Hepatocyte (in vitro differentiated cells): ENCODE measurements at regions not wholly inside any gene's neighbourhood (a gene's known extent, or its start where the extent isn't known, plus 50 kb on each side); places are given as distances from the start of the nearest gene placed in this dataset.
A peak's percentile ranks its signal among the peaks of the same experiment; 100 is the strongest.
"Not testable (repeated sequence)": the region's sequence is repeated elsewhere in the genome, so short reads cannot be mapped to it uniquely, and the experiment has no call there.

Source experiments
- DNase-seq: peaks from one replicate; pipeline ENCODE4 v3.0.0-alpha.2; 2016; ENCODE audit warnings: low spot score
- H2AFZ ChIP-seq: fragments of 200-600 bp; sonication (generic); 2 replicates; pipeline ENCODE4 v1.6.0; 2016; ENCODE audit warnings: antibody characterized with exemption, mild to moderate bottlenecking
- H3K27ac ChIP-seq: fragments of 200-600 bp; sonication (generic); 2 replicates; pipeline ENCODE4 v1.5.1; 2016; ENCODE audit warnings: mild to moderate bottlenecking
- H3K27me3 ChIP-seq: fragments of 200-600 bp; sonication (generic); 2 replicates; pipeline ENCODE4 v1.6.1; 2016
- H3K36me3 ChIP-seq: fragments of 200-600 bp; sonication (generic); replicated peaks from 2 replicates; pipeline ENCODE4 v1.5.1; 2016; ENCODE audit warnings: low read depth; ENCODE audit not compliant: insufficient read depth
- H3K4me1 ChIP-seq: fragments of 200-600 bp; sonication (generic); 2 replicates; pipeline ENCODE4 v1.5.1; 2016; ENCODE audit warnings: mild to moderate bottlenecking, moderate library complexity; ENCODE audit not compliant: insufficient read depth
- H3K4me2 ChIP-seq: fragments of 200-600 bp; sonication (generic); 2 replicates; pipeline ENCODE4 v1.6.0; 2016
- H3K4me3 ChIP-seq: fragments of 200-600 bp; sonication (generic); 2 replicates; pipeline ENCODE4 v1.5.1; 2016; ENCODE audit warnings: mild to moderate bottlenecking
- H3K79me2 ChIP-seq: fragments of 200-600 bp; sonication (generic); 2 replicates; pipeline ENCODE4 v1.6.0; 2017; ENCODE audit warnings: mild to moderate bottlenecking
- H3K9me2 ChIP-seq: fragments of 200-600 bp; sonication (generic); replicated peaks from 2 replicates; pipeline ENCODE4 v1.6.0; 2017; ENCODE audit warnings: mild to moderate bottlenecking; ENCODE audit not compliant: insufficient read depth
- H3K9me3 ChIP-seq: fragments of 200-600 bp; sonication (generic); 2 replicates; pipeline ENCODE4 v1.5.1; 2016; ENCODE audit warnings: low read depth, mild to moderate bottlenecking
- H4K20me1 ChIP-seq: fragments of 200-600 bp; sonication (generic); 2 replicates; pipeline ENCODE4 v1.6.0; 2016; ENCODE audit warnings: mild to moderate bottlenecking; ENCODE audit not compliant: insufficient read depth, poor library complexity, severe bottlenecking
- EZH2 ChIP-seq: fragments of 200-600 bp; sonication (generic); IDR thresholded peaks from 2 replicates; pipeline ENCODE4 v1.6.1; 2016; ENCODE audit warnings: antibody characterized with exemption, mild to moderate bottlenecking, borderline replicate concordance
- EZH2phosphoT487 ChIP-seq: fragments of 200-600 bp; sonication (generic); IDR thresholded peaks from one replicate; pipeline ENCODE4 v1.6.1; 2018; ENCODE audit warnings: antibody characterized with exemption, mild to moderate bottlenecking, low read depth, moderate library complexity; ENCODE audit not compliant: unreplicated experiment, severe bottlenecking
- WGBS: methylation state at CpG from one replicate; pipeline ENCODE4 v1.1.6; 2016; ENCODE audit warnings: low lambda C conversion rate; ENCODE audit errors: missing lambda C conversion rate; 5-methylcytosine and 5-hydroxymethylcytosine counted together
- TF ChIP-seq, protein P1 (sequence below): fragments of 200-600 bp; sonication (generic); IDR thresholded peaks from 2 replicates; pipeline ENCODE4 v1.5.1; 2016; ENCODE audit warnings: antibody characterized with exemption, mild to moderate bottlenecking; ENCODE audit not compliant: poor library complexity

DNA sequence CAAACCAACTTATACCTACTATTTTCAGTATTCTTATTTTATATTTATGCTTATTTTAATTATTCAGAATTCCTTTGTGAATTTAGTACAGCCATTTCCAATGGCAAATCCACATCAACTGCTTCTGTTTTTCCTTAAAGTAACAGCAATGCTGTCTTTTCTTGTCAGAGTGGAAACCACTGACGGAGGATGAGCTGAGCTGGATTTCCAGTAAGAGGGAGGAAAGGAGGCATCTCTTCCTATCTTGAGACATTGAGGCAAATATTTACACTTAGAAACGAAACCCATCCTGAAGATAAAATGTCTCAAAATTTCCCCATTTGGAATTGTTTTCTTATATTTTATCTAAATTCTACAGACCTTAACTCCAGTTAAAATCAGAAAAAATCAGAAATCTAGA lies 66.1 kb upstream of the SLC44A3 start:
- no peaks in the 10 kb centered on the region for H3K9me3 ChIP-seq
- no peak overlapping the region for H2AFZ ChIP-seq
- WGBS: 44% methylated on average over 2 of the region's 2 CpGs
- H3K36me3 ChIP-seq: no peaks in the 10 kb centered on the region
- peaks cover 25% of the 10 kb centered on the region for H3K4me1 ChIP-seq
- no peaks in the 10 kb centered on the region for H3K27me3 ChIP-seq
- H4K20me1 ChIP-seq: no peaks in the 10 kb centered on the region
- TF ChIP-seq EZH2phosphoT487: no peak
- TF ChIP-seq EZH2: no peak
- TF ChIP-seq, protein P1, sequence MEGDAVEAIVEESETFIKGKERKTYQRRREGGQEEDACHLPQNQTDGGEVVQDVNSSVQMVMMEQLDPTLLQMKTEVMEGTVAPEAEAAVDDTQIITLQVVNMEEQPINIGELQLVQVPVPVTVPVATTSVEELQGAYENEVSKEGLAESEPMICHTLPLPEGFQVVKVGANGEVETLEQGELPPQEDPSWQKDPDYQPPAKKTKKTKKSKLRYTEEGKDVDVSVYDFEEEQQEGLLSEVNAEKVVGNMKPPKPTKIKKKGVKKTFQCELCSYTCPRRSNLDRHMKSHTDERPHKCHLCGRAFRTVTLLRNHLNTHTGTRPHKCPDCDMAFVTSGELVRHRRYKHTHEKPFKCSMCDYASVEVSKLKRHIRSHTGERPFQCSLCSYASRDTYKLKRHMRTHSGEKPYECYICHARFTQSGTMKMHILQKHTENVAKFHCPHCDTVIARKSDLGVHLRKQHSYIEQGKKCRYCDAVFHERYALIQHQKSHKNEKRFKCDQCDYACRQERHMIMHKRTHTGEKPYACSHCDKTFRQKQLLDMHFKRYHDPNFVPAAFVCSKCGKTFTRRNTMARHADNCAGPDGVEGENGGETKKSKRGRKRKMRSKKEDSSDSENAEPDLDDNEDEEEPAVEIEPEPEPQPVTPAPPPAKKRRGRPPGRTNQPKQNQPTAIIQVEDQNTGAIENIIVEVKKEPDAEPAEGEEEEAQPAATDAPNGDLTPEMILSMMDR: no peak
- H3K79me2 ChIP-seq: peaks cover 22% of the 10 kb centered on the region
- no peak for DNase-seq
- no peaks in the 10 kb centered on the region for H3K9me2 ChIP-seq
- no peak overlapping the region for H3K4me3 ChIP-seq
- peak overlapping the region; percentile 30 for H3K4me2 ChIP-seq
- H3K27ac ChIP-seq: peak overlapping the region; percentile 81

DNA sequence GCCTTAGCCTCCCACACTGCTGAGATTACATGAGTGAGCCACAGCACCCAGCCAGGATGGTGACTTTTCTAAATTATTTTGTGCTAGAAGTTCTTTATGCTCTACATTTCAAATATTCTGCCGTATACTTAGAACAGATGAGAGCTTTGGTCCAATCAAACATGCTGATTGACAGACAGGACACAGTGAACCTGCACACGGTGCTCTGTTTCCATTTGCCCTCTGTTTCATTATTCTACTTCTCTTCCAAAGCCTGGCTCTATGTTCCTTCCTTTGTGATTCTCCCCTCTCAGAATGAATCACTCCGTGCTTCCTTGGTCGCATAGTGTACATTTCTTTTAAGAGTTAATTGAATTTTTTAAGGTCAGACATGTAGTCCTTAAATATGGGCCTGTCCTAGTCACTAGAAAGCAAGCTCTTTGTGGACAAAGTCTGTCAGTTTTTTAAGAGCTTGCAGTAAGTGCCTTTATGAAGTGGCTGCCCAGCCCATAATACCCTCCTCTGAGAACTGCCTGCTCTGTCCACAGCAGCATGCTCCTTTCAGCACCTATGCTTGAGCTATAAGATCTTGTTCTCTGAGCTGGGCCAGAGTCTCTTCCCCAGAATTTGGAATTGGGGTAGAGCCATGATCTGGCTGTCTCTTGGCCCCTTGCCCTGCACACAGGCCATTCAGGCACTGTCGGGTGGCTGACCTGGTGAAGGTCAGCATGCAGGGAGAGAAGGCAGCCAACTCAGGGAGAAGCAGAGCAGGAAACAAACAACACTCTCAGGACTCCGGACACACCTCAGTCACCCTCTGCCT lies 66.8 kb upstream of the SLC44A3 start:
- no peaks in the 10 kb centered on the region for H3K9me2 ChIP-seq
- H2AFZ ChIP-seq: no peak overlapping the region
- no peak for DNase-seq
- no peaks in the 10 kb centered on the region for H3K36me3 ChIP-seq
- H3K4me3 ChIP-seq: no peak overlapping the region
- H4K20me1 ChIP-seq: no peaks in the 10 kb centered on the region
- no peaks in the 10 kb centered on the region for H3K9me3 ChIP-seq
- peak overlapping the region; percentile 30 for H3K4me2 ChIP-seq
- TF ChIP-seq EZH2: no peak
- TF ChIP-seq EZH2phosphoT487: no peak
- TF ChIP-seq, protein P1: no peak
- H3K27ac ChIP-seq: peak overlapping the region; percentile 81
- WGBS: 44% methylated on average over 6 of the region's 6 CpGs
- no peaks in the 10 kb centered on the region for H3K27me3 ChIP-seq
- peaks cover 16% of the 10 kb centered on the region for H3K79me2 ChIP-seq
- peaks cover 25% of the 10 kb centered on the region for H3K4me1 ChIP-seq

DNA sequence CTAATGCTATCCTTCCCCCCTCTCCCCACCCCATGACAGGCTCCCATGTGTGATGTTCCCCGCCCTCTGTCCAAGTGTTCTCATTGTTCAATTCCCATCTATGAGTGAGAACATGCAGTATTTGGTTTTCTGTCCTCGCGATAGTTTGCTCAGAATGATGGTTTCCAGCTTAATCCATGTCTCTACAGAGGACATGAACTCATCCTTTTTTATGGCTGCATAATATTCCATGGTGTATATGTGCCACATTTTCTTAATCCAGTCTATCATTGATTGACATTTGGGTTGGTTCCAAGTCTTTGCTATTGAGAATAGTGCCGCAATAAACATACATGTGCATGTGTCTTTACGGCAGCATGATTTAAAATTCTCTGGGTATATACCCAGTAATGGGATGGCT lies 68.7 kb upstream of the SLC44A3 start:
- peaks cover 10% of the 10 kb centered on the region for H3K79me2 ChIP-seq
- H3K9me2 ChIP-seq, H3K27me3 ChIP-seq, H3K27ac ChIP-seq, H3K4me3 ChIP-seq, H2AFZ ChIP-seq, H4K20me1 ChIP-seq, H3K9me3 ChIP-seq, H3K4me2 ChIP-seq, H3K36me3 ChIP-seq, DNase-seq: not testable (repeated sequence)
- WGBS: 95% methylated on average over 5 of the region's 5 CpGs
- peaks cover 21% of the 10 kb centered on the region for H3K4me1 ChIP-seq

DNA sequence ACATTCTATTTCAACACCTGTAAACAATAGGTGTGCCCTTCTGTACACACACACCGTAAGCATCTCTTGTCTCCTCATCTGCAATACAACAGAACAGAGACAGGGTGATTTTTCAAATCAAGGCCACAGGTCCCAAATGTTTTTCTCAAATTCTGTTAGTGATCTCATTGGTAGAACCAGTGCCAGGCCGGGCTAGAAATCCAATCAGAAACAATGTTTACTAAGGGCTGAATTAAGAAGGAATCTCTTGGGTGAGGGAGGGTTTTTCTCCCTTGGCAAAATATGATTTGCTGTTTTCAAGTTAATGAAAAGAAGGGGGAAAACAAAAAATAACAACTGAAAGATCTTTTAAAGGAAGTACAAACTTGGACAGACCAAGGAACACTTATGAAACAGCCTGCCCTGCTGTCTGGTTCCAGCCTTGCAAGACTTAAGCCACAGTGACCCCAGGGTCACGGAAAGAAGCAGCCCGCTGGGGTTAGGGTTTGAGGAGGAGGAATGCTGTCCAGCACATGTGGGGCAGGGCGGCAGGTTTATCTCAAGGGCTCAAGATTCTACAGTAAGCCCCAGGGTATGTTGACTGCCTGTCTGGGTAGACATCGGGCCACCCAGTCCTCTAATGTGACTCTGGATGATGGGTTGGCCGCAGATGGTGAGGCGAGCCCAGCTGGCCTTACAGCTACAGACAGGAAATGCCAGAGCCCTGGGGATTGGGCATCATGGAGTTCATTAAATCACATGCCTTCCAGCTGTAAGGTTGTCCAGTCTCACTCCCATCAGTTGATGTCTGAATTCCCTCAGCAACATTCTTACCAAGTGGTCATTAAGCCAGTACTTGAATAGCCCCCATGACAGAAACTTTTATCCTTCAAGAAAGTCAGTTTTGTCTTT lies 73.3 kb upstream of the SLC44A3 start:
- whole genome bisulfite sequencing: 66% methylated on average over 8 of the region's 8 CpGs

More for the DNA sequence above, 73.3 kb upstream of the SLC44A3 start:
- Histone ChIP-seq H3K9me2 (no peaks in the 10 kb centered on the region), H3K79me2 (peaks cover 7% of the 10 kb centered on the region), H3K4me3 (no peak overlapping the region), H2AFZ (no peak overlapping the region), H4K20me1 (no peaks in the 10 kb centered on the region), H3K27ac (peak overlapping the region; percentile 44), H3K9me3 (no peaks in the 10 kb centered on the region), H3K4me1 (peaks cover 17% of the 10 kb centered on the region), H3K27me3 (no peaks in the 10 kb centered on the region), H3K36me3 (no peaks in the 10 kb centered on the region), H3K4me2 (no peak overlapping the region)
- TF ChIP-seq, protein P1: no peak
- TF ChIP-seq EZH2 (no peak), EZH2phosphoT487 (no peak)
- DNase-seq: no peak
